ENCODE measurements at regions not wholly inside any gene's neighbourhood (a gene's known extent, or its start where the extent isn't known, plus 50 kb on each side); places are given as distances from the start of the nearest gene placed in this dataset.

GRCh38 chr12:59867055-59867454, 271.2 kb downstream of the SLC16A7 start:
- no peak for TF ChIP-seq CTCF (IDR thresholded peaks at IDR 0.05; ENCODE audit: low read depth, low read length)
- ChIA-PET POLR2A (no interaction called here), CTCF (interaction anchor here (0.6 kb wide), 1 partner anchor 566 kb away, joined by 6 read pairs; no protein-coding TSS in a partner anchor)
- H3K4me3 ChIP-seq (ENCODE audit: low read depth, low read length) = no peak overlapping the region
- no peaks in the 10 kb centered on the region for H3K9me3 ChIP-seq (ENCODE audit: control insufficient read depth, insufficient read depth, low read length)
- DNase-seq (ENCODE audit: low read depth, low spot score) = no peak
- H3K27ac ChIP-seq (ENCODE audit: low read depth, low read length) = no peak overlapping the region
- H3K27me3 ChIP-seq (ENCODE audit: control insufficient read depth, insufficient read depth, low read length) = no peaks in the 10 kb centered on the region

DNA sequence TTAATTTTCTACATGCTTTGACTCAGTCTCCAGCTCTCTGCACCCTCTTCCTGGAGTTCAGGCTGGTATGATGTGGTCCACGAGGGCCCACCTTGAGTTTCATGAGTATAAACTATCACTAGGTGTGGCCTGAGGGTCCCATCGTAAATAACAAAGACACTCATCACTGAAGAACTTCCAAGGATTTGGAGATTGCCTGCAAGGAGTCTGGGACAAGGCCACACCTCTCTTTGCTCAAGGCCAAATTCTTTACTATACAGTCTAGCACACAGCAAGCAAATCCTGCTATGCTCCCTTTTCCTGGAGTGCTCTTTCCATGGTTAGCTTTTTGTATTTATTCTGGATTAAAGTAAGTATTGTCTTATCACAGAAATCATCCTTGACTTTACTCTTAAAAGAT, 271.9 kb downstream of the SLC16A7 start:
- no peak overlapping the region for H3K4me3 ChIP-seq (ENCODE audit: low read depth, low read length)
- no peak overlapping the region for H3K27ac ChIP-seq (ENCODE audit: low read depth, low read length)
- POLR2A ChIA-PET = no interaction called here
- DNase-seq (ENCODE audit: low read depth, low spot score) = no peak
- TF ChIP-seq CTCF (IDR thresholded peaks at IDR 0.05; ENCODE audit: low read depth, low read length) = no peak
- CTCF ChIA-PET = no interaction called here
- H3K9me3 ChIP-seq (ENCODE audit: control insufficient read depth, insufficient read depth, low read length) = no peaks in the 10 kb centered on the region
- no peaks in the 10 kb centered on the region for H3K27me3 ChIP-seq (ENCODE audit: control insufficient read depth, insufficient read depth, low read length)

- Histone ChIP-seq H3K27me3 (ENCODE audit: control insufficient read depth, insufficient read depth, low read length) (no peaks in the 10 kb centered on the region), H3K4me3 (ENCODE audit: low read depth, low read length) (no peak overlapping the region), H3K9me3 (ENCODE audit: control insufficient read depth, insufficient read depth, low read length) (no peaks in the 10 kb centered on the region), H3K27ac (ENCODE audit: low read depth, low read length) (no peak overlapping the region)
- CTCF ChIA-PET = no interaction called here
- no peak for DNase-seq (ENCODE audit: low read depth, low spot score)
- POLR2A ChIA-PET = no interaction called here
- no peak for TF ChIP-seq CTCF (IDR thresholded peaks at IDR 0.05; ENCODE audit: low read depth, low read length)
These were observed 275.9 kb downstream of the SLC16A7 start for GRCh38 chr12:59871779-59872178.

GRCh38 chr12:59873136-59873535, 277.3 kb downstream of the SLC16A7 start:
- no peak for TF ChIP-seq CTCF (IDR thresholded peaks at IDR 0.05; ENCODE audit: low read depth, low read length)
- no peak overlapping the region for H3K4me3 ChIP-seq (ENCODE audit: low read depth, low read length)
- CTCF ChIA-PET = no interaction called here

DNA sequence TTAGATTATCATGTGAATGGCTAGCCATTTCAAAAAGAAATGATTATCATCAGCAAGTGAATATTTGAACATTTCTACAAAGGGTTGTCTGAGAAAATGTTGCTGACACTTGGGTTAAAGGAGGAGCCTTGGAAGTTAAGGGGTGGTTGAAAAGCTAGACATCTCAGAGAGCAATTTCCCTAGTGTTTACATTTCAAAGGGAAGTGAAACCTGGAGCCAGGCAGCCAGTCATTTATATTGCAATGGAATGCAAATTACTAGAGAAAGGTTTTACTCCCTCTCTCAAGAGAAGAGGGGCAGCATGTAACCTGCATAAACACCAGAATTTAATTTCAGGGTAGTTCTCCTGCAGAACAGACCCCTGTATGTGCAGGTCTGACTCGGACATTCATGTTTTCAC, 279.0 kb downstream of the SLC16A7 start:
- no peak for DNase-seq (ENCODE audit: low read depth, low spot score)
- CTCF ChIA-PET = no interaction called here
- no peak for TF ChIP-seq CTCF (IDR thresholded peaks at IDR 0.05; ENCODE audit: low read depth, low read length)

More at GRCh38 chr12:59873136-59873535, 277.3 kb downstream of the SLC16A7 start:
- no peak for DNase-seq (ENCODE audit: low read depth, low spot score)
- Histone ChIP-seq H3K9me3 (ENCODE audit: control insufficient read depth, insufficient read depth, low read length) (no peaks in the 10 kb centered on the region), H3K27me3 (ENCODE audit: control insufficient read depth, insufficient read depth, low read length) (no peaks in the 10 kb centered on the region), H3K27ac (ENCODE audit: low read depth, low read length) (no peak overlapping the region)
- POLR2A ChIA-PET = no interaction called here

More for the DNA sequence above, 279.0 kb downstream of the SLC16A7 start:
- POLR2A ChIA-PET = no interaction called here
- no peak overlapping the region for H3K4me3 ChIP-seq (ENCODE audit: low read depth, low read length)
- H3K27me3 ChIP-seq (ENCODE audit: control insufficient read depth, insufficient read depth, low read length) = no peaks in the 10 kb centered on the region
- H3K9me3 ChIP-seq (ENCODE audit: control insufficient read depth, insufficient read depth, low read length) = no peaks in the 10 kb centered on the region
- no peak overlapping the region for H3K27ac ChIP-seq (ENCODE audit: low read depth, low read length)
